SK-N-SH (cell line): ENCODE measurements at regions not wholly inside any gene's neighbourhood (a gene's known extent, or its start where the extent isn't known, plus 50 kb on each side); places are given as distances from the start of the nearest gene placed in this dataset.

Experiments
- CTCF ChIP-seq: fragments of 200-600 bp; sonication (generic); IDR thresholded peaks from 2 replicates; pipeline ENCODE4 v1.6.1; 2017; ENCODE audit warnings: antibody characterized with exemption, mild to moderate bottlenecking, moderate library complexity
- POLR2AphosphoS5 ChIP-seq: IDR thresholded peaks from 2 replicates; pipeline ENCODE4 v1.6.1; 2012; ENCODE audit warnings: low read depth, low read length

DNA sequence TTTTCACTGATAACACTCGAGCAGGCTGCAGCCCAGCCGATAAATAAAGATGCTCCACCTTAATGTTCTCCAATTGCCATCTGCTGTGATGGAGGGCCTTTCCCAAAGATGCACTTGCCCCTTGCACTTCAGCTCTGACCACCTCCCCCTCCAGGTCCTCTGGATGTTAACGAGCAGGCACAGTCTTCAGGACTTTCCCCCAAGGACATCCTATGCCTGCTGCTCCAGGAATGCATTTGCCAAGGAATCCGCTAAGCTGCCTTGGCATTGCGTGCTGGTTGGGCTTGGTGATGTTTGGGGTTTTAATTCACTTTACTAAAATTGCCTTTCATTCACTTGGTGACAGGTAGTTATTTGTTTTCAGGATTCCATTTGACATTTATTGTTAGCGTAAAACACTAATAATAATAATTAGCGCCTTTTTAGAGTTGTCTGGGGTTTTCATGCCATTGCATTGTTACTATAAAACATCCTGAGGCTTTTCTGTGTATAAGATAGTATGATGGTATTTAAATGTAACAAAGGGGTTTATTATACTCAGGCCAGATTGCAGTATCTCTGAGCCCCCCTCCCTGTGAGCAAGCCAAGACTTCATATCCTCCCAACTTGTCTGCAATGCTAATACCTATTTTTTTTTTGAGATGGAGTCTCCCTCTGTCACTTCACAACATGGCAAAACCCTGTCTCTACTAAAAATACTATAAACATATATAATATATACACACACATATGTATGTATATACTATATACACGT is 66.7 kb upstream of the TSHZ2 start:
- TF ChIP-seq CTCF (no peak), POLR2AphosphoS5 (no peak)
